ENCODE measurements at regions not wholly inside any gene's neighbourhood (a gene's known extent, or its start where the extent isn't known, plus 50 kb on each side); places are given as distances from the start of the nearest gene placed in this dataset.

DNA sequence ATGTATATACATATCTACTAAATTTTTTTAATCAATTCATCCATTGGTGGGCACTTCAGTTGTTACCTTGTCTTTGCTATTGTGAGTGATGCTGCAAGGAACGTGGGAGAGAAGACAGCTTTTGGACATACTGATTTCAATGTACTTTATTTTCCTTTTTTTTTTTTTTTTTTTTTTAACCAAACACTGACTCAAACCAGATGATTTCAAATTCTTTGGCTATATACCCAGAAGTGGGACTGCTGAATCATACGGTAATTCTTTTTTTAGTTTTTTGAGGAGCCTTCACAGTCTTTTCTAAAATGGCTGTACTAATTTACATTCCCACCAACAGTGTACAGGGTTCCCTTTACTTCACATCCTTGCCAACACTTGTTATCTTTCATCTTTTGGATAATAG lies 204.7 kb downstream of the INSIG2 start:
- no peak for DNase-seq (ENCODE audit: low read depth, low spot score)

DNA sequence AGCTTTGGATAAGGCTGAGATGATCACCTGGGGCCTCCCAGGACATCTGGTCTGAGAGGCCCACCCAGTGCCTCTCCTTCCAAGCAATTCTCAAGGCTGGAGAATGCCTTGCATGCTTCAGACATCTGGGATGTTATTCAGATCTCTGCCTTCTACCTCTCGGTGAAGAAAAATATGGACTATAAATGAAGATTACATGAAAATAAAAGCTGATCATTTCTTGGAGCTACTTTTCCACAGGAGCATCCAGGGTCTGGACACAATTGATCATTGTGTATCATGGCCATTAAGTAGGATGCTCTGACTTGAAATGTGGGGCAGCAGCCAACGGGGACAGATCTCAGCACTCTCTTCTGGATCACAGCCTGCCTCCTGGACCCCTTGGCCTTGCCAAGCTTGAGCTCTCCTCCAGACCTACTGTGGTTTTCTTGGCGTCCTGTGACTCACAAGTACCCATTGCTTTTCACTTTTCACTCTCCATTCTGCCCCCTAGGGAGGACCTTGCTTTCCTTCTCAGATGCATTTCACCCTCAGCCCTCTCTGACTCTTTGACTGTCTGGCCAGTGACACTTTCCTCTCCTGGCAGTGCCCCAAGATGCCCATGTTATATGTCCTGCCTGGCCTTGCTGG lies 203.1 kb downstream of the INSIG2 start:
- no peak for DNase-seq (ENCODE audit: low read depth, low spot score)

DNA sequence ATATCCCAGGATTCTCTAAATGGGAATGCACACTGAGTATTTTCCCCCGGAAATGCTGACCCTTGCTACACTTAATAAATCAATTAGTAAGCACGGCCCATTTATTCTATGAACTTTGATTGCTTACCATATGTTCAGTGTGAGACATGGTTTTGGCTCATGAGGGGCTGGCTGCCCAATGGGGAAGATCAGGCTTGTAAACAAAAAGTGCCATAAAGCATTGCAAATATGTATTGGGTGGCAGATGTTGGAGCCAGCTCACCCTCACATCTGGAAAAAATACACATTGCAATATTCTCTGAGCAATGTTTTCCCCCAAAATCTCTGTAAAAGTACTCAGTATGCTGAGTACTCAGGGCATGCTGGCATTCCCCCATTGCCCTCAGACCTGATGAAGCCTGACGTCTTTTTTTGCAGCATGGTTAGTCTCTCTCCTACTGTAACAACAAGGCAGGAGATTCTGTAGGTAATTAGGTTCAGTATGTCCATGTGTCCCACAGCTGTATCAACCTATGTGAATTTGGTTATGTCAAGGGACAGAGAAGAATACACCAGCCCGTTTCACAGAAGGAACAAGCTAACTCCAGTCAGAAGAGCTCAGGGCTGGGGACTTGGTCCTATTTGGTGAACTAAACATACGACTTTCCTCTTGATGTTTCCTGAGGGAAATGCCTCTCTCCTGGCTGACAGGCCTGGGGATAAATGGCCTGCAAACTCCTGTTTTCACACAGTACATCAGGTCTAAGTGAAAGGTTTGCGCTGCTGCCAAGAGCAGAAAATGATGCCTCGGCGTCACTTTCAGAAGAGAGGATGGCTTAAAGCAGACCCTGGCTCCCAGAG lies 202.4 kb downstream of the INSIG2 start:
- no peak for DNase-seq (ENCODE audit: low read depth, low spot score)

DNA sequence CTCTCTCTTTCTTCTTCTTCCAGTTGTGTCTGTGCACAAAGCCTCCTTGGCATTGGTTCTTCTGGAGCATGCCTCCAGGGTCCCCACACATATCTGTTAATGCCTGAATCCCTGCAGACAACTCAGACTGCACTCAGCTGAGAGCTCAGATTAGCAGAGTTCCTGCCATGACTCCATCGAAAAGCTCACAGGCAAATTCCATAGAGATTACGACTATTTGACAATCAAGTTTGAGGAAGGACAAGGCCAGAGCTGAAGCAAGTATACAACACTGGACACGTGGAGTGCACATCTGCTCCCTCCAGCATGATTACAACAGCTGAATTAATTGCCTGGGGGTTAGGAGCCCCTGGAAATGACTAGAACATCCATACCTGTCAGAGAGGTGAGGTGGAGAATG lies 190.7 kb downstream of the INSIG2 start:
- DNase-seq (ENCODE audit: low read depth, low spot score): no peak

DNA sequence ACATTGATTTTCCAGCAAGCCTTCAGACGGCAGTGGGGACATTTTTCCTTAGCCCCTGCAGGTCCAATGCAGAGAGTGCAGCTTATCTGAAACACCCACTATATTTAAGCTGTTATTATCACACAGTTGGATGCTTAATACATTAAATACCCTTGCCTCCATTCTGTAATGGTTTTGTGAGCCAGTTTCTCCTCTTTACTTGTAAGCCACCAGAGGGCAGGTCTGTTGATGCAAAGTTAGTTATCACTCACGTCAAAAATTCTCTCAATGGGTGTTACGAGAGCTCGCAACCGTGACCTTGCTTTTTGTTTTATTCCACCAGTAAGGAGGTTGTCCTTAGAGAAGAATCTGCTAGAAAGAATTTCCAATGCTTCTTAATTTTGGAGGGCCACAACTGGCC lies 189.8 kb downstream of the INSIG2 start:
- no peak for DNase-seq (ENCODE audit: low read depth, low spot score)

DNA sequence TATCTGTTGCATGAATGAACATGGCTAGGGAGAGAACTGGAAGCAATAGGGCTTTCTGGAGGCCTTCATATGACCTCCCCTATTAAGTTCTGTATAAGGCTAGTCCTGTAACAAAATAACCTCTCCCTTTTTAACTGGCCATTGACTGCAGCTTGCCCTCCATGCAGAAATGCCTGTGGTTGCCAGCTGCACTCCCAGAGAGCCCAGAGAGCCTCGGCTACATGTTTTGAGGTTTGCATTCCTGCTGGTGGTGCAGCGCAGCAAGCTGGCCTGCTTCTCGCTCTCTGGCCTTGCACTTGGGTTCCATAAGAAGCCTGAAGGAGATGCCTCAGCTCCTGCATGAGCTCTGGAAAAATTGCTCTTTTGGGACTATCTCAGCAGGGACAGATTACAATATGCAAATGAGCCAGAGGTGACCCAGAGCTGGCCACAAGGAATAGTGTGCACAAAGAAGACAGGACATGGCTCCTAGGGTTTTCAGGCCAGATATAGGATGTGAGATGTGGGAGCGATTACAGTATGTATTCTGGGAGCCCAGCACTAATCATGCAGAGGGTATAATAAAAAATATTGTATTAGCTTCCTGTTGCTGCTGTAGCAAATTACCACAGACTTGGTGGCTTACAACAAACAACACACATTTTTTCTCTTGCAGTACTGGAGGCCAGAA lies 186.7 kb downstream of the INSIG2 start:
- DNase-seq (ENCODE audit: low read depth, low spot score): no peak

DNA sequence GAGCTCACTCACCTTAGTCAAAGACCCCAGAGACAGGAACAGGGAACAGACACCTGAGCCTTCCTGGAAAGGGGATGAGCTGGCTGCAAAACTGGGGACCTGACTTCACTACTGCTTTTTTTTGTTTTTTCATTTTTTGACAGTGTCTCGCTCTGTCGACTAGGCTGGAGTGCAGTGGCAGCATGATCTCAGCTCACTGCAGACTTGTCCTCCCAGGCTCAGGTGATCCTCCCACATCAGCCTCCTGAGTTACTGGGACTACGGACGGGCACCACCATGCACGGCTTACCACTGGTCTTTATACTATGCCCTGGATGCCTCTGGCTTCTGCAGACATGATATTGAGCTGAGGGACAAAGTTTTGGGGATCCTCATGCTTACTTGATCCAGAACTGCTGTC lies 184.1 kb downstream of the INSIG2 start:
- no peak for DNase-seq (ENCODE audit: low read depth, low spot score)

DNA sequence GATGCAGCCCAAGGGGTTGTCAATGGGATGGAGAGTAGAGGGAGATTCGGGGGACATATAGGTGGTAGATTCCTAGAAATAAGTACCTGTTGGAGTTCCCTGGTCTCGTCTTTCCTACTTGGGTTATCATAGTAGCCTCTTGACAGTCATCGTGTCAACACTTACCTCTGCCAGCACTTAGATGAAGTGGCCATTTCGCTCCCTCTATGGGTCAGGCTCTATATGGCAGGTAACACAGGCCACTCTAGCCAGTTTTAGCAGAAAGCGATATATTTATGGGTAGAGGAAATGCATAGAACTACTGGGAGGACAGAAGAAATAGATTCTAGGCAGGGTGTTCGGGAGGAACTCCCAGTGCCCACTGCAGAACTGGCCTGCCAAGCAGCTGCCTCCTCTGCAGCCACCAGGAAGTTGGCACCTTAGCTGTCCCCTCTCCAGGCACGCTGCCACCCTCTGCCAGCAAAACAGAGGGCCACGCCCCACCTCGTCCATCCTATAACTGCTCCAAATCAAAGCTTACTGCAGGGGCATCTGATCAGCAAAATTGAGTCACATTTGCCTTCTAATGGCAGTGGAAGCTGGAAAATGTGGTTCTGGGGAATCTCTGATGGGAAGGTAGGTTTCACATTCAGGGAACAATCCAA lies 181.3 kb downstream of the INSIG2 start:
- no peak for DNase-seq (ENCODE audit: low read depth, low spot score)

DNA sequence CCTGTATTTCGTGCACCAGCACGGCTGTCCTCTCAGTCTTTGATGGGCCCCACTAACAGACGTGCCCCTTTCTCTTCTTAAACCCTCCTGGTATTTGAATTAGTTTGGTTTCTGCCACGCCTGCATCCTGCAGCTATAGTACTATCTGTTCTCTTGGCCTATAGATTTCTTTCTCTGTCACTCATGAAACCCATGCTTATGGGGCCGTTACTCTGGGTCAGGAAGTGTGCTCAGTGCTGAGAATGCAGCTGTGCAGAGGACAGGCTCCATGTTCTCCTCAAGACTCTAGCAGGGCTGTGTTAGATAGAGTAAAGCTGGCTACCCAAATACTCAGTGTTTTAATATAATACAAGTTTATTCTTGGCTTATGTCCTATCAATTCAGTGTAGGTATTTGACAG lies 180.0 kb downstream of the INSIG2 start:
- no peak for DNase-seq (ENCODE audit: low read depth, low spot score)

DNA sequence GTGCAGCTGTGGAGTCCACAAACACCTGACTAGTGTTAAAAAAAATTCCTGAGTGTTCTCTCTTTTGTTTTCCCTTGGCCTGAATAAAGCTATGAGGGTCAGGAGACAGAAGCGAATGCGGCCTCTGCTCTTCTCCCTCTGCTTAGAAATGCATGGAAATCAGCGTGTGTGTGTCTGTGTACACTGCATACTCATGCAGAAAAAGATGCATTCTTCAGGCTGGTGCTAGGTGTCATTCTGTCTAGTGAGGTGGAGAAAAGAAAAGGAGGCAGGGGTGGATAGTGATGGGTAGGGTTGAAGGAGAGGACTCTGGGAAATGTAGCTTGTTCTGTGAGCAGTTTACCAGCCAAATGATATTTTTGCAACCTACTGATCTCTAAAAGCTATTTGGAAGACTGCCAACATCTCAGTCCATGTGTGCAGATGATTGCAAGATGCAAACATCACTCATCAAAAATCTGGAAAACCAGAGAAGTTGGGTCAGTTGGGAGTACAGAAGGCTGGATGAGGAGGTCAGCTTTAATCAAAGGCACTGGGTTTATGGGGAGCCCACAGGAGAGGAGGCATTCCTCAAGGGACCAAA lies 177.7 kb downstream of the INSIG2 start:
- no peak for DNase-seq (ENCODE audit: low read depth, low spot score)

DNA sequence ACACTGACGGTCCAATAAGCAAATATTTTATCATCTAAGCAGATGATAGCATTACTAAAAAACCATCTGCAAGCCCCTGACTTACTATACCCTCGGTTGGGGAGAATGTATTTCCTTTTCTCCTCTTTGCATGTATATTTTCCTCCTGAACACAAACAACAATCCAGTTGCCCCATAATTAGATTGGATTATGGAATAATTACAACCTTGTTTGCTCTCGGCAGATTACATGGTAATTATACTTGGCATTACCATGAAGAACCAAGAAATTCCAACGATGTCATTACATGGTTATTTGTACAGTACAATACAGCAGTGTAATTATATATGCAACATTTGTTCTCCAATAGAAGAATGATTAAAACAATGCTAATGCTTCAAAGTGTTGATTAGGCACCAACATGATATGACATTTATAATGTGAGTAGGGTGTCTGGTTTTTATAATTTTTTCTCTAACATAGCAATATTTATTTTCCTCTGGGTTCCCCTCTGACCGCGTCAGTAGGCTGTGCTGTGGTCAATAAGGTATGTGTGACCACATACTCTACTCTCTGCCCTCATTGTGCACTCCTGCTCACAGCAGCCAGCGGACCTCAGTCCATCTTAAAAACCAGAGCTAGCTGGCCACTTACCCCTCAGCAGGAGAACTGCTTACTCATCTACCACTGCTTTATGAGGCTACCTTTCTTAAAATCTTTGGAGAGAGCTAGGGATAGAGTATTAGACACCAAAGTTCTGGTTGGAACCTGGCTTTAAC lies 176.1 kb downstream of the INSIG2 start:
- no peak for DNase-seq (ENCODE audit: low read depth, low spot score)

DNA sequence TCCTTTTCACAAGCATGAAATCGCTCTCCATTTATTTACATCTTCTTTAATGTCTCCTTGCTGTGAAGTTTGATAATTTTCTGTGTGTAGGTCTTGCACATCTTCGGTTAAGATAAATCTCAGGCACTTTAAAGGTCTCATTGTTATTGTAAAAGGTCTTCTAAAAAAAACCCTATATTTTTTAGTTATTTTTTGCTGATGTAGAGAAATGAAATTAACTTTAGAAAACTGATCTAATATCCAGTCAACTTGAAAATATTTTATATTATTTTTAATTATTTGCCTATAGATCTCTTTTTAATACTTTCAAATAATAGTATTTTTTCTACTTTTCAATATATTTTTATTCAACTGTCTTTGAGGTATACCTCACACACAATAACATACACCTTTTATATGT lies 169.4 kb downstream of the INSIG2 start:
- DNase-seq (ENCODE audit: low read depth, low spot score): no peak

DNA sequence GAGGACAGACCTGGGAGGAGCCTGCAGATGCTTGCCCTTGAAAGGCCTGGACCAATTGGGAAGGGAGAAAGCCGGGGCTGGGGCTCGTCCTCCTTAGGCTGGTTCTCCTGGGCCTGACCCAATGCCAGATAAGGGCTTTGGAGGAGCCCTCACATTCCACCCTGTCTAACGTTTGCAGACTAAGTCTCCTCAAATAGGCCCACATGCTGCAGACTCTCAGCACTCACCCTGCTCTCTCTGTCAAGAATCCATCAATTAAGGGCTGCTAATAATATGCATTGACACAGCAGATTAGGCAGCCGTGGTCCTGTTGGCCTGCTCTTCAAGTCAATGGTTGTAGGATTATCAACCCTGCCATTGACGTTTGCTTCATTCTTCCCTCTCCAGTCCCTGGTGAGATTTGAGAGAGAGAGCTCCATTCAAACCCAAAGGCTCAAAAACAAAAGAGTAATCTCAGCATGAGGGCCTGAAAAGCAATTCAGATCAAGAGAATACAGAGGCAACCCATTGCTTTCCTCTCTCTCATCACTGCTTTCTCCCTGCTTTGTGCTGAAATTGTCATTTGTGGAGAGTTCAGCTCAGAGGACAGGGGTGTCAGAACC lies 167.6 kb downstream of the INSIG2 start:
- DNase-seq (ENCODE audit: low read depth, low spot score): no peak

DNA sequence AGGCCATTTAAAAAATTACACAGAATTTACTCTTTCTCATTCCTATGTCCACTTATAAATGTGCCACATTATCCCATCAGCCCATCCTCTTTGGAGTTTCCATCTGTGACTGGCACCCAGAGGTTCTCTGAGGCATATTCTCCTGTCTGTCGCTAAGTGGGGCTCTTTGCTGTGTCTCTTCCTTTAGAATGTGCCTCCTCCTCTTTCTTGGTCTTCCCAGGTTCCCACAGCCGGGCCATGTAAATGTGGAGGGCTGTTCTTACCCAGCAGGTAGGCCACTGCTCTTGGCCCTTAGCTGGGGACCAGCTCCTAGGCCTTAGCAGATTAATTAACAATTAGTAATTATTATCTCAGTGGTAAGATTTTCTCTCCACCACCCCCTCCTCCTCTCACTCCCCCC lies 167.0 kb downstream of the INSIG2 start:
- no peak for DNase-seq (ENCODE audit: low read depth, low spot score)

DNA sequence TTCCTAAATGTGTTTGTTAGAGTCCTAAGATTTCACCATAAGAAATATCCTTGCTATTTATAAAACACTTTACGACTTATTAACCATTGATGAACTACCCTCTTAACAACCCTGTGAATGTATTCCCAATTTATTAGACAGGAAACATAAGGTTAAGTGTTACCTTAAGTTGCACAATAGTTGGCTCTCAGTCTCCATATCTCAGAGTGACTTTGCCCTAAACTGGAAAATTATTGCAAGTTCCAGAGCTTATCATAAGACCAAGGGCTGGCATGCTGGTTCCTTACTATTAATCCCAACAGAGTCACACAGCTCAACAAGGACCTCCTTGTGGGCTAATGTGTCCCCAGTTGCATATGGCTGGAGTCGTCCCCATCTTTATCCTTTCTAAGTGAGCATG lies 165.8 kb downstream of the INSIG2 start:
- no peak for DNase-seq (ENCODE audit: low read depth, low spot score)

DNA sequence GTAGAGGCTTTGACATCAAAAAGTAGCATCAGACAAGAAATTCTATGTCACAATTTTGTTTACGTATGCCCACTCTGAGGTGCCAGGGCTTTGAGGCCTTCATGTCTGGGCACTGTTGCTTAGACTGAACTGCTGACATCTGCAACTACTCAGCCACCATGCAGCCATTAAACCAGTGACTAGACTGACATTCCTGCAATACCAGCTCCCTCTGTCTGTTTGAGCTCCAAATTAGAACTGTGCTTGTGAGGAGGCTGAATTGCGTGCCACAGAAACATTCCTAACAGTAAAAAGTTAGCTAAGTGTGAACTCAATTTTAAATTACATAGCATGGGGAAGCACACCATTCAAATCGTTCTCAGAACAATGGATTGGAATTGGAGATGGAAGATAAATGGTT lies 163.2 kb downstream of the INSIG2 start:
- DNase-seq (ENCODE audit: low read depth, low spot score): no peak

DNA sequence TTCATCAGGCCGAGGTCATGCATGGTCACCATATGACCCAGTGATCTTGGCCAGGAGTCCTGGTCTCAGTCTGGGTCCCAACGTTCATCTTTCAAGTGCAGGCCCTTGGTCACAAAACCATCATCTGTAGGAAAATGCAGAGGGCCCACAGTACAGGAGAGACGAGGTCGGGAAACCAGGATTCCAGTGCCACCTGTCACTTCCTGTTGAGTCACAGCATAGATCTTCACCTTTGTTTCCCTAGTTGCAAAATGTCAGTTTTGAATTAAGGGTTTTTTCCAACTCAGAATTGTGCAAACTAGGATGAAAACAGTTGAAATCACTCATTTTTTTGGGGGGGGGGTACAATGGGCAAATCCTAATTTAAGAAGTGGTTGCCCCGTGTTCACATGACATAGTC lies 162.2 kb downstream of the INSIG2 start:
- no peak for DNase-seq (ENCODE audit: low read depth, low spot score)

DNA sequence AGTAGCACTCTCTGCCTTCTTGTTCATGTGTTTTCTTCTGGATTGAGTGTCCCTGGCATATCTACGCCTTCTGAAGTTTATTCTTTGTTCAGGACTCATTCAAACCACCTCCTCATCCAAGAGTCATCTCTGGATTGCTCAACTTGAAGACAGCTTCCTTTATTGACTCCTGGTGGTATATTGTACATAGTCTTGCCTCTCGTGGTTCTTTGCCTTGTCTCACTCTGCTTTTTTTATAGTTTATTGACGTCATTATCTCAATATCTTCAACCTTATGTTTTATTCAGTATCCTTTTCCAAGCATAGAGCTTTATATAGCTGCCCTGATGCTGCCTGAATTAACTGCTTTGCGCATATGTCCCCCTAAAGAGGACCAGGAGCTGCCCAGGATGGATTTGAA lies 161.7 kb downstream of the INSIG2 start:
- no peak for DNase-seq (ENCODE audit: low read depth, low spot score)

DNA sequence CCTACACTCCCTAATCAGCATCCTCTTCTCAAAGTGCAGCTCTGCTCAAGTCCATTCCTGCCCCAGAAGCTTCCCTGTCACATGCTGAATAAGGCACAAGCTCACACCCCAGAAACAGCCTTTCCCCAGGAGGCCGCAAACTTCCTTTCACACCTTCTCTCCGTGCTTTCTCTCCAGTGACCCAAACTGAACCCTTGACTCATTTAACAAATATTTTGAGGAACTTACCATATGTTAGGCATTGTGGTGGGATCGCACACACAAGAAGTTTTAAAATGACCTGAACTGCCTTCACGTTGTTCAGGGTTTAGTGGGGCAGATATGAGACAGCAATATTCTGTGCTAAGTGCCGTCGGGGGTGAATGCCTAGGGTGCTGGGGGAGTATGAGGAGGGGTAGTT lies 161.3 kb downstream of the INSIG2 start:
- no peak for DNase-seq (ENCODE audit: low read depth, low spot score)

DNA sequence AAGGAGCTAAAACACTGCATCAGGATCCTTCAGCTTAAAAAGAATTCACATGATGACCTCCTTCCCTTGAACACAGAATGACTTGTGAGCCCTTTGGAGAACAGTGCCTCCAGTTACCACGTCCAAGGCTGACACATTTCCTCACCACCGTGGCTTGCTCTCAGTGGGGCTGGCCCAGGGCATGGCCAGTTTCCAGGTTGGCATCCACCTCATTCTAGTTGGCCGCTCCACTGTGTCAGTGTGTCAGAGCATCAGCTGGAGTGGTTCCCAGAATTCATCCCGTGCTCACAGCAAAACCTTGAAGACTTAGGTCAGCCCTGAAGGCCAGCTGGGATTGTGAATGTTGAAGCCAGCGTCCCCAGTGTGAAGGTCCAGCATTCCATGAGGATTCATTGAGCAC lies 158.5 kb downstream of the INSIG2 start:
- no peak for DNase-seq (ENCODE audit: low read depth, low spot score)

DNA sequence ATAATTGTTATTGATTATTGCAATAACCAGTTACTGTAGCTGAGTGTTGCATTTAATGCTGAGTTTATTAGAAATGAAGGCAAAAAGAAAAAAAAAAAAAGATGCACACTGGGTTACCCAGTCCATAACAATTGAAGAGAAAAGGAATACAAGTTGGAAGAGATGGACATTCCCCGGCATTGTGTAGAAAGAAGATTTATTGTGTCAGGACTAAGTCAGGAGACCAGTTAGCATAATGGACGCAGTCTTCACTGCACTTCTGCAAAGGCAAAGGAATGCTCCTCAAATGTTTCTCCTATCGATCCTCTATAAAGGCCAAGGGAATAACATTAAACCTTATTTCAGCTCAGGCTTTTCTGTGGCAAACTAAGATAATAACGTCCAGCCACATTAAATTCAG lies 157.8 kb downstream of the INSIG2 start:
- no peak for DNase-seq (ENCODE audit: low read depth, low spot score)

Data from activated CD4-positive, CD25-positive, alpha-beta regulatory T cell treated with anti-CD3 and anti-CD28 coated beads, Interleukin-2, amount 50 U/mL, for 16 hours (primary cell).